GM18517 (cell line): ENCODE measurements at regions not wholly inside any gene's neighbourhood (a gene's known extent, or its start where the extent isn't known, plus 50 kb on each side); places are given as distances from the start of the nearest gene placed in this dataset.

ENCODE experiments used
- ATAC-seq: cut with Tn5 transposase; IDR thresholded peaks from one replicate; pipeline ENCODE4 v1.9.1; 2021; ENCODE audit warnings: mild to moderate bottlenecking, moderate library complexity; ENCODE audit not compliant: unreplicated experiment

GRCh38 chrX:39121903-39122302 is 320.6 kb downstream of the MID1IP1 start:
- no peak for ATAC-seq

DNA sequence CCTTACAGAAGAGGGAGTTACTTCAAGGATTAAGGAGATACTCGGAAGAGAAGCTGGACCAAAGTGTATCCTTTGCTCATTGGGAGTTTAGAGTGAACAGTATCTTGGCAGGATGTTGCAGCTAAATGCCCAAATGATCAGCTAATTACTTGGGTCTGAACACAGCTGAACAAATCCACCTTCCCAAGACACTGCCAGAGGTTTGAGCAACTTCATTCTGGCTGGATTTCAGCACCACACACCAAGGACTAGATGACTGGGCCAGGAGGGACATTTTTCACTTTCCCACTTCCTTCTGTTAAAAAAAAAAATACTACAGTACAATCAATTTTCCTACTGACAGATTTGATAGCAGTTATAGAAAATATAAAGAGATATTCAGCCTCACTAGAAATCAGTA is 324.6 kb downstream of the MID1IP1 start:
- ATAC-seq, result no peak

GRCh38 chrX:39133971-39134370 is 332.7 kb downstream of the MID1IP1 start:
- ATAC-seq, result peak; percentile 53

DNA sequence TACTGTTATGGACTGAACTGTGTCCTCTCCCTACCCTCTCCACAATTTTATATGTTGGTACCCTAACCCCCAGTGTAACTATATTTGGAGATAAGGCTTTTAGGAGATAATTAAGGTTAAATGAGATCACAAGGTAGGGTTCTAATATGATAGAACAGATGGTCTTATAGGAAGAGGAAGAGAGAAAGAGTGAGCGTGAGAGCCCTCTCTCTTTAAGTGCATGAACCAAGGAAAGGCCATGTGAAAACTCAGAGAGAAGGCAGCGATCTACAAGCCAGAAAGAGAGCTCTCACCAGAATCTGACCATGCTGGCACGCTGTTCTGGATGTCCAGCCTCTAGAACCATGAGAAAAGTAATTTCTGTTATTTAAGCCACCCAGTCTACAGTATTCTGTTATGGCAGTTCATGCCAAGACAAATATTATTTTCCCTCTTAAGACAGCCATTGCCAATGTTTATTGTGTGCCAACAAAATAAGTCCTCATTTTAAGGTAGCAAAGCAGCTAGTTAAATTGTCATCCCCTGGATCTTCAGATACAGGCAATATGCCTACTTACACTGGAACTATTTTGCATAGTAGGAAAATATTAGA is 336.2 kb downstream of the MID1IP1 start:
- no peak for ATAC-seq

- ATAC-seq, result no peak
These were observed 339.3 kb downstream of the MID1IP1 start for GRCh38 chrX:39140581-39140980.

DNA sequence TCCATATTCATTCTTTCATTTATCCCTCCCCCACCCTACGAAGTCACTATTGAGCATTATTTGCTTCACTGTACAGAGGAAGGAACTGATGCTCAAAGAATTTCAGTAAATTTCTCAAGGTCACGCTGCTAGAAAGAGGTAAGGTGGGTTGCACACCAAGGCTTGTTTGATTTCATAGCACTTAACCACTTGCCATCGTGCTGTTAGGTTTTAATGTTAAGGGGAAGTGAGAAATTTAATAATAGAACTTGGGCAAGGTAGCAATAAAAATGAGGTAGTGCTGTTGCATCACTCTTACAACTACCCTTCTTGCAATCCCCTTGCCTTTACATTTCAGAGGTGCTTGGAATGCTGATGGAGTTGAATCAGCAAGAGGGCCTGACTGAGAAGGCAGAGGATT is 343.1 kb downstream of the MID1IP1 start:
- ATAC-seq, result peak; percentile 69

DNA sequence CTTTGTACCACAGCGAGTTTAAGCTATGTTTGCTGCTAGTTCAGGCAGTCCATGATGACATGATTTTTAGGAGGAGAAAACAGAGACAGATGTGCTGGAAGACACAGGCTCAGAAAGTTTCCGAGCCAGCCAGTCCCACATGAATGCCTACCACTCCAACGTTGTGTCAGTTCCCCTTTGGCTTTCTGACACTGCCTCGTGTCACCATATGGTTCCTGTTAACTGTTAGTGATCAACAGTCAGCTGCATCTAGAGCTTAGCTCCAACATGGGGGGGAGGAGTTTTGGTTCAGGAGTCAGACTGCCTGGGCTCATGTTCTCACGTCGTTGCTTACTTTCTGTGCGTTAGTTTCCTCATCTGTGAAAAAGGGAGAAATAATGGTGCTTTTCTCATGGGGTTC is 343.7 kb downstream of the MID1IP1 start:
- ATAC-seq, result no peak

DNA sequence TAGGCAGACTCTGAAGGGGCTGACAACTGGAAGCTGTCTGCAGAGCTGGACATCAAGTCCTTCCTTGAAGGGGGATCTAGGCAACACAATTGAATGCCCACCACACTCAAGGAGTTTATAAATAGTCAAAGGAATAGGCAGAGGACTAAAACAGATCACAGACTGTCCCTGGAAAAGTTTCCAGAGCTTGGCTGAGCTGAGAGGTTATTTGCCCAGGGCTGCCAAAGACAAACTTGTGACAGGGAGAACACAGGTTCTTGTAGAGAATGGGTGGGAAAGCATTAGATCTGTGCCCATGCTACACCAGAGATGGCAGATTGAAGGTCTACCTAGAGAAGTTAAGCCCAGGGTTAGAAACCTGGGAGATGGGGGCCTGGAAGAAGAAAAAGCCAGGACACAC is 344.6 kb downstream of the MID1IP1 start:
- ATAC-seq, result no peak

- ATAC-seq, result no peak
These were observed 348.5 kb downstream of the MID1IP1 start for GRCh38 chrX:39149761-39150160.

DNA sequence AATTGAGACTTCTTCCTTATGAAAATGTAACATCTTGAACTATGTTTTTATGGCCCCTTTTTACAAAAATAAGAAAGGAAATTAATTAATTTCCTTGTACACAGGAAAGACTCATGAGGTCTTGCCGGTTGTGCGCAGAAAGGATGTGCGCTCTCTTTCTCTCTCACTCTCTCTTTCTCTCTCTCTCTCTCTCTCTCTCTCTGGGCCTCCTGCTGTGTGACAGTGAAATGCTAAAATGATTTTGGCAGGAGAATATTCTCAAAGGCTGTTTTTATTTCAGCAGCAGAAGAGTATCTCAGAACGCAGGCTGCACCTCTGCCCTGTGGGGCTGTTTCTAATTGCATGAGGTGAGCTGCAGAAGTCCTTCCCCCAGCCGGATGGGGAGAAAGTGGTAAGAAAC is 349.0 kb downstream of the MID1IP1 start:
- ATAC-seq, result no peak

GRCh38 chrX:39150621-39151020 is 349.4 kb downstream of the MID1IP1 start:
- ATAC-seq, result no peak

- ATAC-seq, result no peak
These were observed 350.9 kb downstream of the MID1IP1 start for GRCh38 chrX:39152106-39152649.

GRCh38 chrX:39156051-39156450 is 354.8 kb downstream of the MID1IP1 start:
- ATAC-seq, result no peak

DNA sequence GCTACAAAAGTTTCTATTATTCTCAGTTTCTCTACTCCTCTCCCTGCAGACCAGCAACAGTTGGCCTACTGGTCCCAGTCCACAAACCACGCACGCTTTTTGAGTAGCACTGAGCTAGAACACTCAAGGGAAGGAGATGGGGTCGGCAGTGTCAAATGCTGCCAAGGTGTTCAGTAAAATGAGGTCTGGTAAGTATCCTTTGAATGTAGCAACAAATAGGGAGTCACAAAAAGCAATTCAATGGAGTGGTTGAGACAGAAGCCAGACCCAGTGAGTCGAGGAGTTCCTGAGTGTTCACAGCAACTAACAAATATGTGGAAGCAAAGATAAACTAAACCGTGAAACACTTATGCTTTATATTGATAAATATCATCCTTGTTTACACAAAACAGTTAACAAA is 355.7 kb downstream of the MID1IP1 start:
- ATAC-seq, result no peak

GRCh38 chrX:39157796-39158195 is 356.5 kb downstream of the MID1IP1 start:
- no peak for ATAC-seq

GRCh38 chrX:39158801-39159657 is 357.8 kb downstream of the MID1IP1 start:
- ATAC-seq, result peak; percentile 70

DNA sequence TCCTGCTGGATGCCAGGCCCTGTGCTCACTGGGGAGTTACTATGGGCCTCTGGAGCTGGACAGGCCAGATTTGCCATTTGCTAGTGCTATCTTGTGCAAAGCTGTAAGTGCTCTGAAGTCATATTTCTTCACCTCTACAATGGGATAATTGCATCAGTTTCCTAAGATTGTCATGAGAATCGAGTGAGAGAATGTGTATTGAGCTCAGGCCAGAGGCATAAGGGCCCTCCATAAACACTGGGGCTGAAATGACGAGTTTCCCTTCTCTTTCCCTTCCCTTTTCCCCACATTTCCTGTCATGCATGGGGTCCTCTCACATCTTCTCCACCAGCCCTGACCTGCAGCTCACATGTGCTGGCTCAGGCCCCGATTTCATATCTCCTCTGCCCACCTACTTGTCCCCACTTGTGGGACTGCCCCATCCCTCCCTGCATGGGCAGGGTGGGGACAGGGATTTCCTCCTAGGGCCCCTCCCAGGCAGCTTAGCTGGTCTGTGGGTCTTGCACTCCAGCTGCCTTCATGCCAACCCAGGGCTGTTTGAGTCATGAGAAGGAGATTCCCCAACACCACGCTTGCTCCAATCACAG is 358.8 kb downstream of the MID1IP1 start:
- ATAC-seq, result no peak

GRCh38 chrX:39161611-39162255 is 360.5 kb downstream of the MID1IP1 start:
- no peak for ATAC-seq

GRCh38 chrX:39162322-39162735 is 361.1 kb downstream of the MID1IP1 start:
- ATAC-seq, result no peak

- no peak for ATAC-seq
These were observed 362.4 kb downstream of the MID1IP1 start for GRCh38 chrX:39163581-39164126.

DNA sequence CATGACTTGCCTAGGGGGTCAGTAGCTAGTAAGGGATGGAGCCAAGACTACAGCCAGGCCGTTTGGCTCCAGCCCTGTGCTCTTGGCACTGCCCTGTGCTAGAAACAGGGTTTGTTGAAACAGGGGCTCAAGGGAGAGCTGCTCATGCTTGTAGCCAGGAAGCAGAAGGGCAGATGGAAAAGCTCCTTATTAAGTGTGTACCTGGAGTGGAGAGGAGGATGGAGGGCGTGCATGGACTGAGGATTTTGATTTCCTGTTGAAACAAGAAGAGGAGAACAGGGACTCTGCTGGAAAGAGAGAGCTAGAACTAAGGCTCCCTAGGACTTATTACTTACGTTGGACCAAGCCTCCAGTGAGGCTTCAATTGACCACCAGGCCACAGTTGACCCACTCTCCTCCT is 363.0 kb downstream of the MID1IP1 start:
- ATAC-seq, result no peak
